ENCODE measurements at regions not wholly inside any gene's neighbourhood (a gene's known extent, or its start where the extent isn't known, plus 50 kb on each side); places are given as distances from the start of the nearest gene placed in this dataset.

DNA sequence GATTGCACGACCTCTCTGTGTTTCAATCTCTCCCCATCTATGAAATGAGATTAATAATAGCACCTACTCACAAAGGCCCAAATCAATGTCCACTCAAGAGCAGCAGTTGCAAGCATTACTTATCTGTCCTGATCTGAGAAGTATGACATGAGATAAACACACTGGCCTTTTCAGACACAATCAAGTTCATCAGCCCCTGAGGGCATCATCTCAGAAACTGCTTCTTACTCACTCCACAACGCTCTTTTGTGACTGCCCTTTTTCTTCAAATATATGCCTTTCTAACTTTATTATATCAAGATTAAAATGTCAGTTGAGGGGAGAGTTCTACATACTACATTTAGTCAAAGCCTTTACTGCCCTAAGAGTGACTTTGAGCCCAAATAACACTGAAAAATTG lies 371.9 kb upstream of the SPAG17 start:
- TF ChIP-seq, protein P1, sequence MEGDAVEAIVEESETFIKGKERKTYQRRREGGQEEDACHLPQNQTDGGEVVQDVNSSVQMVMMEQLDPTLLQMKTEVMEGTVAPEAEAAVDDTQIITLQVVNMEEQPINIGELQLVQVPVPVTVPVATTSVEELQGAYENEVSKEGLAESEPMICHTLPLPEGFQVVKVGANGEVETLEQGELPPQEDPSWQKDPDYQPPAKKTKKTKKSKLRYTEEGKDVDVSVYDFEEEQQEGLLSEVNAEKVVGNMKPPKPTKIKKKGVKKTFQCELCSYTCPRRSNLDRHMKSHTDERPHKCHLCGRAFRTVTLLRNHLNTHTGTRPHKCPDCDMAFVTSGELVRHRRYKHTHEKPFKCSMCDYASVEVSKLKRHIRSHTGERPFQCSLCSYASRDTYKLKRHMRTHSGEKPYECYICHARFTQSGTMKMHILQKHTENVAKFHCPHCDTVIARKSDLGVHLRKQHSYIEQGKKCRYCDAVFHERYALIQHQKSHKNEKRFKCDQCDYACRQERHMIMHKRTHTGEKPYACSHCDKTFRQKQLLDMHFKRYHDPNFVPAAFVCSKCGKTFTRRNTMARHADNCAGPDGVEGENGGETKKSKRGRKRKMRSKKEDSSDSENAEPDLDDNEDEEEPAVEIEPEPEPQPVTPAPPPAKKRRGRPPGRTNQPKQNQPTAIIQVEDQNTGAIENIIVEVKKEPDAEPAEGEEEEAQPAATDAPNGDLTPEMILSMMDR (IDR thresholded peaks at IDR 0.05): no peak
- no peak for TF ChIP-seq POLR2AphosphoS5 (IDR thresholded peaks at IDR 0.05)
